IMR-90 (cell line): ENCODE measurements at regions not wholly inside any gene's neighbourhood (a gene's known extent, or its start where the extent isn't known, plus 50 kb on each side); places are given as distances from the start of the nearest gene placed in this dataset.

Experiments used
- ATAC-seq: fragments of 200-7000 bp; cut with Tn5 transposase; 2 replicates; pipeline ENCODE4 v1.9.1; 2020; ENCODE audit warnings: low read depth, mild to moderate bottlenecking, moderate library complexity
- BruUV-seq: library from RNA; stranded (reverse); fragments of 400-500 nt; replicated peaks from 2 replicates; lab custom pipeline; 2021; lab: Mats Ljungman, UMichigan
- CTCF ChIA-PET: fragments of 300-600 bp; formaldehyde crosslinking; extraction: SDS; loops from one replicate; lab custom pipeline; 2021; ENCODE audit warnings: antibody characterized with exemption; lab: Yijun Ruan, JAX
- POLR2A ChIA-PET: fragments of 300-600 bp; sonication (Branson Sonifier 250); formaldehyde crosslinking; loops from one replicate; lab custom pipeline; 2022; ENCODE audit warnings: antibody characterized with exemption; ENCODE audit not compliant: unreplicated experiment; lab: Charles Lee
- DNase-seq: peaks from one replicate; pipeline ENCODE4 v3.0.0; 2013
- H2AFZ ChIP-seq: replicated peaks from 2 replicates; pipeline ENCODE3; 2013; ENCODE audit warnings: low read length, mild to moderate bottlenecking; ENCODE audit not compliant: poor library complexity
- H2AK5ac ChIP-seq: 2 replicates; pipeline ENCODE4 v1.6.1; 2013; ENCODE audit warnings: low read depth, low read length, inconsistent platforms
- H2AK9ac ChIP-seq: replicated peaks from 2 replicates; pipeline ENCODE3; 2013; ENCODE audit warnings: mild to moderate bottlenecking, low read depth, low read length, moderate library complexity; ENCODE audit not compliant: poor library complexity
- H2BK120ac ChIP-seq: 2 replicates; pipeline ENCODE4 v1.6.1; 2013; ENCODE audit warnings: low read depth, low read length, inconsistent platforms
- H2BK15ac ChIP-seq: 3 replicates; pipeline ENCODE4 v1.6.1; 2013; ENCODE audit warnings: low read depth, low read length, inconsistent platforms
- H2BK20ac ChIP-seq: 2 replicates; pipeline ENCODE4 v1.6.1; 2013; ENCODE audit warnings: low read depth, mild to moderate bottlenecking, inconsistent platforms, low read length, moderate library complexity
- H2BK5ac ChIP-seq: 2 replicates; pipeline ENCODE4 v1.6.1; 2013; ENCODE audit warnings: mild to moderate bottlenecking, low read depth, low read length, inconsistent platforms; ENCODE audit not compliant: poor library complexity, severe bottlenecking
- H3K14ac ChIP-seq: replicated peaks from 2 replicates; pipeline ENCODE4 v1.6.1; 2013; ENCODE audit warnings: low read depth, low read length, inconsistent platforms
- H3K18ac ChIP-seq: 2 replicates; pipeline ENCODE4 v1.6.1; 2013; ENCODE audit warnings: low read depth, low read length, control low read depth
- H3K23ac ChIP-seq: 2 replicates; pipeline ENCODE4 v1.6.1; 2013; ENCODE audit warnings: low read depth, low read length, inconsistent platforms
- H3K27ac ChIP-seq: 2 replicates; pipeline ENCODE4 v1.5.1; 2013; ENCODE audit warnings: mild to moderate bottlenecking, control low read depth, low read length; ENCODE audit not compliant: insufficient read depth
- H3K27me3 ChIP-seq: 2 replicates; pipeline ENCODE4 v1.6.1; 2013; ENCODE audit warnings: low read length; ENCODE audit not compliant: control insufficient read depth, insufficient read depth
- H3K36me3 ChIP-seq: 2 replicates; pipeline ENCODE4 v1.6.1; 2013; ENCODE audit warnings: low read length, mixed read lengths; ENCODE audit not compliant: control insufficient read depth, insufficient read depth
- H3K4ac ChIP-seq: 2 replicates; pipeline ENCODE4 v1.6.1; 2013; ENCODE audit warnings: low read depth, low read length, inconsistent platforms
- H3K4me1 ChIP-seq: 2 replicates; pipeline ENCODE4 v1.6.1; 2013; ENCODE audit warnings: low read length, mixed read lengths; ENCODE audit not compliant: control insufficient read depth, insufficient read depth
- H3K4me2 ChIP-seq: 2 replicates; pipeline ENCODE4 v1.6.1; 2013; ENCODE audit warnings: low read depth, mild to moderate bottlenecking, control low read depth, low read length, moderate library complexity
- H3K4me3 ChIP-seq: 2 replicates; pipeline ENCODE4 v1.5.1; 2013; ENCODE audit warnings: low read depth, mild to moderate bottlenecking, control low read depth, low read length, moderate library complexity; ENCODE audit not compliant: insufficient read depth
- H3K56ac ChIP-seq: 2 replicates; pipeline ENCODE4 v1.6.1; 2013; ENCODE audit warnings: low read length, inconsistent platforms; ENCODE audit not compliant: insufficient read depth; ENCODE audit errors: extremely low read depth
- H3K79me1 ChIP-seq, 2 experiments: 2 replicates each; pipeline ENCODE4 v1.6.1; 2013; ENCODE audit warnings: low read length in 2 of 2, inconsistent platforms in 1 of 2, low read depth in 1 of 2
- H3K9ac ChIP-seq: 2 replicates; pipeline ENCODE4 v1.6.1; 2013; ENCODE audit warnings: low read depth, low read length, control low read depth
- H3K9me1 ChIP-seq: 2 replicates; pipeline ENCODE4 v1.6.1; 2013; ENCODE audit warnings: low read length, inconsistent platforms; ENCODE audit not compliant: insufficient read depth
- H3K9me3 ChIP-seq: 2 replicates; pipeline ENCODE4 v1.6.1; 2013; ENCODE audit warnings: low read length; ENCODE audit not compliant: control insufficient read depth, insufficient read depth
- H4K20me1 ChIP-seq: 2 replicates; pipeline ENCODE4 v1.6.1; 2013; ENCODE audit warnings: low read length, inconsistent platforms; ENCODE audit not compliant: insufficient read depth
- H4K5ac ChIP-seq: 2 replicates; pipeline ENCODE4 v1.6.1; 2013; ENCODE audit warnings: mild to moderate bottlenecking, low read depth, low read length, control low read depth
- H4K8ac ChIP-seq, 2 experiments: 2 replicates each; pipeline ENCODE4 v1.6.1; 2013; ENCODE audit warnings: low read depth in 2 of 2, low read length in 2 of 2, control low read depth in 1 of 2, inconsistent platforms in 1 of 2
- H4K91ac ChIP-seq: 2 replicates; pipeline ENCODE4 v1.6.1; 2013; ENCODE audit warnings: low read depth, low read length, inconsistent platforms; ENCODE audit not compliant: insufficient read depth
- BHLHE40 ChIP-seq: fragments of 150-350 bp; IDR thresholded peaks from 2 replicates; pipeline ENCODE4 v1.6.1; 2016; ENCODE audit warnings: mild to moderate bottlenecking, low read depth, low read length
- CEBPB ChIP-seq: IDR thresholded peaks from 2 replicates; pipeline ENCODE4 v1.6.1; 2012; ENCODE audit warnings: low read depth, low read length, improper control_type of control experiment
- CHD1 ChIP-seq: IDR thresholded peaks from 2 replicates; pipeline ENCODE4 v1.6.1; 2012; ENCODE audit warnings: low read depth, low read length, improper control_type of control experiment
- WGBS, 2 experiments: methylation state at CpG; one replicate each; pipeline versions ENCODE4 v1.1.5 to v1.1.7; 2013; ENCODE audit warnings: missing lambda C conversion rate in 2 of 2; ENCODE audit not compliant: insufficient read length in 1 of 2; ENCODE audit errors: extremely low coverage in 2 of 2; 5-methylcytosine and 5-hydroxymethylcytosine counted together
- dilution Hi-C: fragments of 300-500 bp; cut with HindIII; formaldehyde crosslinking; loops from one replicate; pipeline ENCODE4 v1.14.3; 2018; ENCODE audit warnings: low sequenced_read_pairs; ENCODE audit not compliant: unreplicated experiment
- in situ Hi-C: fragments of 300-500 bp; cut with MboI; formaldehyde crosslinking; loops from 3 replicates; pipeline ENCODE4 v1.14.3; 2019; ENCODE audit warnings: low sequenced_read_pairs, inconsistent platforms, mixed read lengths
- intact Hi-C: fragments of 100-400 bp; cut with micrococcal nuclease; formaldehyde crosslinking; loops from 2 replicates; pipeline ENCODE4 v1.10.0; 2022
- TF ChIP-seq, protein P1 (sequence below): fragments of 150-350 bp; IDR thresholded peaks from 2 replicates; pipeline ENCODE4 v1.6.1; 2017; ENCODE audit warnings: mild to moderate bottlenecking, antibody characterized with exemption, low read length, low read depth
- TF ChIP-seq, protein P2 (sequence below): conservative IDR thresholded peaks from 2 replicates; pipeline ENCODE4 v1.5.1; 2012; ENCODE audit warnings: mild to moderate bottlenecking, low read depth, low read length, improper control_type of control experiment

DNA sequence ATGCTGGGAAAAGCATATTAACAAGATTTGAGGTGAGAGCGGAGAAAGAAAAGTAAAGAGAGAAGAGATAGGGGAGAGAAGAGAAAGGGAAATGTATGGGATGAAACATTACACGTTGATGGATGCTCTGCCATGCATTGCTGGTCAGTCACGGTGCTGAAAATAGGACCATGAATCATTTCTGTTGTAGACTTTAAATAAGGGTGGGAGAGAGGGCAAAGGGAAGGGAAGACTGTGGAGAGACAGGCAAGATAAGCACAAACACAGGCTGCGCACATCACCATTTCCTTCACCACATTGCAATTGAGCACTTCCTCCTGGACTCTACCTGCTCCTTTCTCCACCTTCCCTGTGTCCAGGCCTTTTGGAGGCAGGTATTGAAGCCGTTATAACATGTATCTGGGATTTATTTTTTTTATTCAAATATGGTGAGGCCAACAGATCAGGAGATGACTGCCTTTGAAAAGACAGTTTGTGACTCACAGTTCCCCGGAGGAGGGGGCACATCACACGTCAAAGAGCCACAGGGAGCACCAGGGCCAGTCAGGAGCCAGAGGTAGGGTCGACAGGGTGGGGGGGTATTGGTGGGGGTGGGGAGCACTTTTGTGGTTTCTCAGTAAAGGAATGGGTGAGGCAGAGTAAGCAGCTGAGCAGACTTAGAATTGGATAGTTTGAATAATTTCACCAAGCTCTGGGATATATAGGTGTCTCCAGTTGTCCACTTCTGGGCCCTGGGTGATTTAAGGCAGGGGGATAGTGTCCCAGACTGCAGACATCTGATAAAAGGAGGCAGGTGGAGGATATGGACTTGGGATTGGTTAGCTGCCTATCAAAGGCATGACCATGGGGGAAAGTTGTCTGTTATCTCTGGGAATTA lies 372.8 kb upstream of the ST6GAL2 start:
- WGBS, 2 experiments, result 13 to 100% methylated on average over 1 of the region's 8 CpGs
- H3K4me3 ChIP-seq, result no peak overlapping the region
- dilution Hi-C loops, result no loop called here
- no peaks in the 10 kb centered on the region for H3K36me3 ChIP-seq
- no peak overlapping the region for H2AFZ ChIP-seq
- no peak overlapping the region for H2BK120ac ChIP-seq
- ATAC-seq, result no peak
- ChIA-PET POLR2A (no interaction called here), CTCF (no interaction called here)
- no peak overlapping the region for H3K4me2 ChIP-seq
- TF ChIP-seq, protein P1, sequence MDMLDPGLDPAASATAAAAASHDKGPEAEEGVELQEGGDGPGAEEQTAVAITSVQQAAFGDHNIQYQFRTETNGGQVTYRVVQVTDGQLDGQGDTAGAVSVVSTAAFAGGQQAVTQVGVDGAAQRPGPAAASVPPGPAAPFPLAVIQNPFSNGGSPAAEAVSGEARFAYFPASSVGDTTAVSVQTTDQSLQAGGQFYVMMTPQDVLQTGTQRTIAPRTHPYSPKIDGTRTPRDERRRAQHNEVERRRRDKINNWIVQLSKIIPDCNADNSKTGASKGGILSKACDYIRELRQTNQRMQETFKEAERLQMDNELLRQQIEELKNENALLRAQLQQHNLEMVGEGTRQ, result no peak
- TF ChIP-seq, protein P2, sequence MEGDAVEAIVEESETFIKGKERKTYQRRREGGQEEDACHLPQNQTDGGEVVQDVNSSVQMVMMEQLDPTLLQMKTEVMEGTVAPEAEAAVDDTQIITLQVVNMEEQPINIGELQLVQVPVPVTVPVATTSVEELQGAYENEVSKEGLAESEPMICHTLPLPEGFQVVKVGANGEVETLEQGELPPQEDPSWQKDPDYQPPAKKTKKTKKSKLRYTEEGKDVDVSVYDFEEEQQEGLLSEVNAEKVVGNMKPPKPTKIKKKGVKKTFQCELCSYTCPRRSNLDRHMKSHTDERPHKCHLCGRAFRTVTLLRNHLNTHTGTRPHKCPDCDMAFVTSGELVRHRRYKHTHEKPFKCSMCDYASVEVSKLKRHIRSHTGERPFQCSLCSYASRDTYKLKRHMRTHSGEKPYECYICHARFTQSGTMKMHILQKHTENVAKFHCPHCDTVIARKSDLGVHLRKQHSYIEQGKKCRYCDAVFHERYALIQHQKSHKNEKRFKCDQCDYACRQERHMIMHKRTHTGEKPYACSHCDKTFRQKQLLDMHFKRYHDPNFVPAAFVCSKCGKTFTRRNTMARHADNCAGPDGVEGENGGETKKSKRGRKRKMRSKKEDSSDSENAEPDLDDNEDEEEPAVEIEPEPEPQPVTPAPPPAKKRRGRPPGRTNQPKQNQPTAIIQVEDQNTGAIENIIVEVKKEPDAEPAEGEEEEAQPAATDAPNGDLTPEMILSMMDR, result no peak
- no peak for TF ChIP-seq CHD1
- TF ChIP-seq BHLHE40, result no peak
- TF ChIP-seq CEBPB, result no peak
- intact Hi-C loops, result no loop called here
- no peak overlapping the region for H2AK5ac ChIP-seq
- no peak overlapping the region for H3K9ac ChIP-seq
- H3K56ac ChIP-seq, result no peak overlapping the region
- no peak overlapping the region for H2BK15ac ChIP-seq
- no peak overlapping the region for H3K27ac ChIP-seq
- no peaks in the 10 kb centered on the region for H3K27me3 ChIP-seq
- DNase-seq, result no peak
- H2AK9ac ChIP-seq, result no peak overlapping the region
- no peaks in the 10 kb centered on the region for H3K4me1 ChIP-seq
- in situ Hi-C loops, result no loop called here
- BruUV-seq, result no TSS peak
- no peak overlapping the region for H4K5ac ChIP-seq
- H3K14ac ChIP-seq, result no peak overlapping the region
- H4K8ac ChIP-seq, result no peak overlapping the region
- no peak overlapping the region for H4K91ac ChIP-seq
- H3K18ac ChIP-seq, result no peak overlapping the region
- H4K20me1 ChIP-seq, result no peaks in the 10 kb centered on the region
- no peak overlapping the region for H3K4ac ChIP-seq
- no peaks in the 10 kb centered on the region for H3K79me1 ChIP-seq
- peaks cover 17% of the 10 kb centered on the region; the same call in 1 of the 2 replicates for H3K9me3 ChIP-seq
- no peak overlapping the region for H2BK5ac ChIP-seq
- no peak overlapping the region for H2BK20ac ChIP-seq
- H3K23ac ChIP-seq, result no peak overlapping the region
- no peaks in the 10 kb centered on the region for H3K9me1 ChIP-seq
